ENCODE measurements at regions not wholly inside any gene's neighbourhood (a gene's known extent, or its start where the extent isn't known, plus 50 kb on each side); places are given as distances from the start of the nearest gene placed in this dataset.

DNA sequence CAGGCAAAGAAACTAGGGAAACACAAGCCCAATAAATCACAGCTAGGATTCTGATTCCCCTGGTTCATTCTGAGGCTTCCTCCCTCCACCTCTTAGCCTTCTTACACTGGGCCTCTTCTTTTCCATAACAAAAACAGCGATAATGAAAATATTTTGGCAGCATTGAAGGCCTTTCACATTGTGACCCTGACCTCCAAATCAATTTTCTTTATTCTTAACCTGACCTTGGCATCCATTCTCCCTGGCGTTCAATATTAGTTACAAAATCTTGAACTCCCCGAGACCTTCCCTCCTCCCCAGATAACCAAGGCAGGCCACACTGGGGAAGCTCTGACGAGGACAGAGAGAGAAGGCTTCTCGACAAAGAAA, 399.9 kb downstream of the ZSWIM6 start (continued):
- TF ChIP-seq, protein P1, sequence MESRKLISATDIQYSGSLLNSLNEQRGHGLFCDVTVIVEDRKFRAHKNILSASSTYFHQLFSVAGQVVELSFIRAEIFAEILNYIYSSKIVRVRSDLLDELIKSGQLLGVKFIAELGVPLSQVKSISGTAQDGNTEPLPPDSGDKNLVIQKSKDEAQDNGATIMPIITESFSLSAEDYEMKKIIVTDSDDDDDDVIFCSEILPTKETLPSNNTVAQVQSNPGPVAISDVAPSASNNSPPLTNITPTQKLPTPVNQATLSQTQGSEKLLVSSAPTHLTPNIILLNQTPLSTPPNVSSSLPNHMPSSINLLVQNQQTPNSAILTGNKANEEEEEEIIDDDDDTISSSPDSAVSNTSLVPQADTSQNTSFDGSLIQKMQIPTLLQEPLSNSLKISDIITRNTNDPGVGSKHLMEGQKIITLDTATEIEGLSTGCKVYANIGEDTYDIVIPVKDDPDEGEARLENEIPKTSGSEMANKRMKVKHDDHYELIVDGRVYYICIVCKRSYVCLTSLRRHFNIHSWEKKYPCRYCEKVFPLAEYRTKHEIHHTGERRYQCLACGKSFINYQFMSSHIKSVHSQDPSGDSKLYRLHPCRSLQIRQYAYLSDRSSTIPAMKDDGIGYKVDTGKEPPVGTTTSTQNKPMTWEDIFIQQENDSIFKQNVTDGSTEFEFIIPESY (IDR thresholded peaks at IDR 0.05; ENCODE audit: borderline replicate concordance, low read depth), result no peak
- no peak for TF ChIP-seq RCOR1 (IDR thresholded peaks at IDR 0.05; ENCODE audit: low read length)
- TF ChIP-seq RXRA (IDR thresholded peaks at IDR 0.05; ENCODE audit: borderline replicate concordance, low read depth), result no peak
- TF ChIP-seq GABPA (IDR thresholded peaks at IDR 0.05; ENCODE audit: low read depth), result no peak
- no peak for TF ChIP-seq TCF12 (IDR thresholded peaks at IDR 0.05)
- TF ChIP-seq YY1 (IDR thresholded peaks at IDR 0.05; ENCODE audit: low read depth), result no peak
- no peak for TF ChIP-seq ELF1 (IDR thresholded peaks at IDR 0.05)
- no peak for TF ChIP-seq MEF2A (IDR thresholded peaks at IDR 0.05; ENCODE audit: borderline replicate concordance, low read depth)
- TF ChIP-seq, protein P2, sequence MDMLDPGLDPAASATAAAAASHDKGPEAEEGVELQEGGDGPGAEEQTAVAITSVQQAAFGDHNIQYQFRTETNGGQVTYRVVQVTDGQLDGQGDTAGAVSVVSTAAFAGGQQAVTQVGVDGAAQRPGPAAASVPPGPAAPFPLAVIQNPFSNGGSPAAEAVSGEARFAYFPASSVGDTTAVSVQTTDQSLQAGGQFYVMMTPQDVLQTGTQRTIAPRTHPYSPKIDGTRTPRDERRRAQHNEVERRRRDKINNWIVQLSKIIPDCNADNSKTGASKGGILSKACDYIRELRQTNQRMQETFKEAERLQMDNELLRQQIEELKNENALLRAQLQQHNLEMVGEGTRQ (IDR thresholded peaks at IDR 0.05; ENCODE audit: borderline replicate concordance, low read depth, low read length), result no peak

DNA sequence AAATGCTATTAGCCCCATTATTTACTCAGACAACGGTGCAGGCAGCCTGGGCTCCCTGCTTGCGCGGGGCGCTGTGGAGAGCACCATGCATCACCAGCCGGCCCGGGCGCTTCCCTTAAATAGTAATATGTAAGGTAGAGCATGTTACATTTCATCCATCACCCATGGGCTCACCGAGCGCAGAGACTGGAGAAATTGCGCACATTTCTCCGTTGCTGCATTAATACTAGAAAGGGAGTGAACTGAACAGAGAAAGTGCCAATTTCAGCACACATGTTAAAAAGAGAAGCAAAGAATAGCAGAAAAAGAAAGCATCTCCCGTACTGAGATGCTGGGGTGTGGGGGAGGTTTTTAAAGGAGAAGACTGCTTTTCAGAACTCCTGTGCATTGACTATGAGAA, 400.3 kb downstream of the ZSWIM6 start:
- peaks cover 7% of the 10 kb centered on the region; the same call in 1 of the 2 replicates for H3K27me3 ChIP-seq (ENCODE audit: insufficient read depth)
- H3K27ac ChIP-seq (ENCODE audit: low read depth in 2 of 2, low read length in 1 of 2), result no peak overlapping the region
- 87% methylated on average over 12 of the region's 12 CpGs for WGBS (ENCODE audit: low lambda C conversion rate)
- DNase-seq, result no peak
- ChIA-PET POLR2A (no interaction called here), CTCF (no interaction called here)
- no peaks in the 10 kb centered on the region for H3K4me1 ChIP-seq (ENCODE audit: control insufficient read depth in 1 of 2, insufficient read depth in 2 of 2, low read depth in 1 of 2, low read length in 1 of 2)
- no peaks in the 10 kb centered on the region for H3K36me3 ChIP-seq (replicated peaks in 1 of 2; ENCODE audit: control insufficient read depth in 1 of 2, insufficient read depth in 2 of 2, low read length in 1 of 2)
- H3K9ac ChIP-seq, result no peak overlapping the region
- H3K9me3 ChIP-seq, result no peaks in the 10 kb centered on the region
- no peak overlapping the region for H3K4me3 ChIP-seq (ENCODE audit: low read depth in 2 of 2, low read length in 1 of 2)
- no peaks in the 10 kb centered on the region for H3F3A ChIP-seq (replicated peaks; ENCODE audit: insufficient read depth)
- H3K4me2 ChIP-seq, result no peak overlapping the region
- H3K79me2 ChIP-seq (ENCODE audit: insufficient read depth), result no peaks in the 10 kb centered on the region
- TF ChIP-seq FOXM1 (IDR thresholded peaks at IDR 0.05; ENCODE audit: low read depth), result no peak
- TF ChIP-seq, protein P1 (IDR thresholded peaks at IDR 0.05; ENCODE audit: borderline replicate concordance, low read depth), result no peak
- TF ChIP-seq, protein P2 (IDR thresholded peaks at IDR 0.05; ENCODE audit: borderline replicate concordance, low read depth, low read length), result no peak
- no peak for TF ChIP-seq GABPA (IDR thresholded peaks at IDR 0.05; ENCODE audit: low read depth)
- no peak for TF ChIP-seq RFX5 (IDR thresholded peaks at IDR 0.05; ENCODE audit: low read length)
- no peak for TF ChIP-seq GATA2 (CRISPR knock-in tag; IDR thresholded peaks at IDR 0.05)
- no peak for TF ChIP-seq RAD21 (IDR thresholded peaks at IDR 0.05; ENCODE audit: low read length)
- TF ChIP-seq, protein P3, sequence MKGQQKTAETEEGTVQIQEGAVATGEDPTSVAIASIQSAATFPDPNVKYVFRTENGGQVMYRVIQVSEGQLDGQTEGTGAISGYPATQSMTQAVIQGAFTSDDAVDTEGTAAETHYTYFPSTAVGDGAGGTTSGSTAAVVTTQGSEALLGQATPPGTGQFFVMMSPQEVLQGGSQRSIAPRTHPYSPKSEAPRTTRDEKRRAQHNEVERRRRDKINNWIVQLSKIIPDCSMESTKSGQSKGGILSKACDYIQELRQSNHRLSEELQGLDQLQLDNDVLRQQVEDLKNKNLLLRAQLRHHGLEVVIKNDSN (IDR thresholded peaks at IDR 0.05; ENCODE audit: borderline replicate concordance, low read depth), result no peak
- no peak for TF ChIP-seq SMC3 (IDR thresholded peaks at IDR 0.05; ENCODE audit: low read depth, low read length)
- no peak for TF ChIP-seq TAF1 (IDR thresholded peaks at IDR 0.05; ENCODE audit: borderline replicate concordance, low read depth, low read length)
- no peak for TF ChIP-seq TEAD4 (IDR thresholded peaks at IDR 0.05; ENCODE audit: borderline replicate concordance, insufficient read depth)
- no peak for TF ChIP-seq JUND (IDR thresholded peaks at IDR 0.05)
- TF ChIP-seq SIN3A (IDR thresholded peaks at IDR 0.05; ENCODE audit: borderline replicate concordance, low read depth, low read length), result no peak
- TF ChIP-seq, protein P4, sequence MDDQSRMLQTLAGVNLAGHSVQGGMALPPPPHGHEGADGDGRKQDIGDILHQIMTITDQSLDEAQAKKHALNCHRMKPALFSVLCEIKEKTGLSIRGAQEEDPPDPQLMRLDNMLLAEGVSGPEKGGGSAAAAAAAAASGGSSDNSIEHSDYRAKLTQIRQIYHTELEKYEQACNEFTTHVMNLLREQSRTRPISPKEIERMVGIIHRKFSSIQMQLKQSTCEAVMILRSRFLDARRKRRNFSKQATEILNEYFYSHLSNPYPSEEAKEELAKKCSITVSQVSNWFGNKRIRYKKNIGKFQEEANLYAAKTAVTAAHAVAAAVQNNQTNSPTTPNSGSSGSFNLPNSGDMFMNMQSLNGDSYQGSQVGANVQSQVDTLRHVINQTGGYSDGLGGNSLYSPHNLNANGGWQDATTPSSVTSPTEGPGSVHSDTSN (IDR thresholded peaks at IDR 0.05), result no peak
- TF ChIP-seq CHD2 (IDR thresholded peaks at IDR 0.05; ENCODE audit: low read length, partially characterized antibody), result no peak
- TF ChIP-seq POLR2AphosphoS5 (IDR thresholded peaks at IDR 0.05; ENCODE audit: low read depth, low read length), result no peak
- no peak for TF ChIP-seq ELF1 (IDR thresholded peaks at IDR 0.05)
- TF ChIP-seq MEF2A (IDR thresholded peaks at IDR 0.05; ENCODE audit: borderline replicate concordance, low read depth), result no peak
- no peak for TF ChIP-seq EZH2phosphoT487 (IDR thresholded peaks at IDR 0.05; ENCODE audit: borderline replicate concordance, low read depth)
- no peak for TF ChIP-seq FOSL2 (IDR thresholded peaks at IDR 0.05; ENCODE audit: borderline replicate concordance, low read depth)
- no peak overlapping the region for H2AFZ ChIP-seq (ENCODE audit: low read depth)
- no peaks in the 10 kb centered on the region for H4K20me1 ChIP-seq (ENCODE audit: insufficient read depth)
- H3K9me2 ChIP-seq, result no peaks in the 10 kb centered on the region
